Coronary artery (tissue), 2 donors: ENCODE measurements at regions not wholly inside any gene's neighbourhood (a gene's known extent, or its start where the extent isn't known, plus 50 kb on each side); places are given as distances from the start of the nearest gene placed in this dataset.

Source experiments
- DNase-seq: peaks from one replicate; pipeline ENCODE4 v3.0.0-alpha.2; 2017; ENCODE audit warnings: low spot score
- H3K27ac ChIP-seq, 2 donors: fragments of 200-600 bp; sonication (generic); one replicate each; pipeline ENCODE4 v1.5.1; 2016 to 2019
- H3K4me3 ChIP-seq: fragments of 200-600 bp; sonication (generic); 2 replicates; pipeline ENCODE4 v1.5.1; 2016; ENCODE audit warnings: mild to moderate bottlenecking, moderate library complexity
- TF ChIP-seq, protein P1 (sequence below): fragments of 200-600 bp; sonication (generic); IDR thresholded peaks from one replicate; pipeline ENCODE4 v1.5.1; 2019; ENCODE audit warnings: antibody characterized with exemption

- no peak for DNase-seq
- Histone ChIP-seq H3K4me3 (no peak overlapping the region), H3K27ac (no peak overlapping the region)
- TF ChIP-seq, protein P1, sequence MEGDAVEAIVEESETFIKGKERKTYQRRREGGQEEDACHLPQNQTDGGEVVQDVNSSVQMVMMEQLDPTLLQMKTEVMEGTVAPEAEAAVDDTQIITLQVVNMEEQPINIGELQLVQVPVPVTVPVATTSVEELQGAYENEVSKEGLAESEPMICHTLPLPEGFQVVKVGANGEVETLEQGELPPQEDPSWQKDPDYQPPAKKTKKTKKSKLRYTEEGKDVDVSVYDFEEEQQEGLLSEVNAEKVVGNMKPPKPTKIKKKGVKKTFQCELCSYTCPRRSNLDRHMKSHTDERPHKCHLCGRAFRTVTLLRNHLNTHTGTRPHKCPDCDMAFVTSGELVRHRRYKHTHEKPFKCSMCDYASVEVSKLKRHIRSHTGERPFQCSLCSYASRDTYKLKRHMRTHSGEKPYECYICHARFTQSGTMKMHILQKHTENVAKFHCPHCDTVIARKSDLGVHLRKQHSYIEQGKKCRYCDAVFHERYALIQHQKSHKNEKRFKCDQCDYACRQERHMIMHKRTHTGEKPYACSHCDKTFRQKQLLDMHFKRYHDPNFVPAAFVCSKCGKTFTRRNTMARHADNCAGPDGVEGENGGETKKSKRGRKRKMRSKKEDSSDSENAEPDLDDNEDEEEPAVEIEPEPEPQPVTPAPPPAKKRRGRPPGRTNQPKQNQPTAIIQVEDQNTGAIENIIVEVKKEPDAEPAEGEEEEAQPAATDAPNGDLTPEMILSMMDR = no peak
Observed at GRCh38 chr5:5605170-5605764, 182.8 kb downstream of the ICE1 start.

GRCh38 chr5:5602554-5602953, 180.1 kb downstream of the ICE1 start:
- Histone ChIP-seq H3K27ac (no peak overlapping the region), H3K4me3 (no peak overlapping the region)
- TF ChIP-seq, protein P1 = no peak
- no peak for DNase-seq

GRCh38 chr5:5598547-5599113, 176.2 kb downstream of the ICE1 start:
- TF ChIP-seq, protein P1 = no peak
- DNase-seq = no peak
- no peak overlapping the region for H3K27ac ChIP-seq
- no peak overlapping the region for H3K4me3 ChIP-seq

DNA sequence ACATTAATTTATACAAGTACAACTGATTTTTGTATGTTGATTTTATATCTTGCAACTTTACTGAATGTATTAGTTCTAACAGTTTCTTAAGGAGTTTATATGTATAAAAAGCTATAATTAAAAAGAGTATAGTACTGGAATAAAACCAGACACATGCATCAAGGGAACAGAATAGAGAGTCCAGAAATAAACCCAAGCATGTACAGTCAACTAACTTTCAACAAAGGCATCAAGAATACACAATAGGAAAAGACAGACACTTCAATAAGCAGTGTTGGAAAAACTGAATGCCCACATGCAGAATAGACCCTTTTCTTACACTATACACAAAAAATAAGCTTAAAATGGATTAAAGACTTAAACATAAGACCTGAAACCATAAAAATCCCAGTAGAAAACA, 170.9 kb downstream of the ICE1 start:
- Histone ChIP-seq H3K27ac (no peak overlapping the region), H3K4me3 (no peak overlapping the region)
- TF ChIP-seq, protein P1 = no peak
- no peak for DNase-seq

DNA sequence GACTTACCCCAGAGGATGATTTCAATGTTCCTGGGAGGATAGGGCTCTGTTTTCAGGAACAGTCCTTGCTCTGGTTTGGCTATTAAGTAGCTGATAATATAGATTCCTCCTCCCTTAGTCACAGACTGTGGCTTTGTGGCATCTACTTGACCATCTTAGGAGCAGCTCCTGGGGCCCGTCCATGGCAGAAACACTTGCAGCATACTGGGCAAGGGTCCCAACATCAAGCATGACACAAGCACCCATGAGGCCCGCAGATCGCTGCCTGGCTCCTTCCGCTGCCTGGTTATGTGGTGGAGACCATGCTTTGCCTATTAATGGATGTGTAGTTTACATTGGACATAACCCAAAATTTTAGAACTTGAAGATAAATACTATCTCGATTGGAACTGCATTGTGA, 170.1 kb downstream of the ICE1 start:
- TF ChIP-seq, protein P1 = no peak
- no peak for DNase-seq
- H3K4me3 ChIP-seq = no peak overlapping the region
- H3K27ac ChIP-seq = peak overlapping the region in 1 of 2 donors; percentile 26

GRCh38 chr5:5591567-5591966, 169.1 kb downstream of the ICE1 start:
- no peak overlapping the region for H3K27ac ChIP-seq
- DNase-seq = no peak
- TF ChIP-seq, protein P1 = no peak
- H3K4me3 ChIP-seq = no peak overlapping the region

GRCh38 chr5:5589857-5590256, 167.4 kb downstream of the ICE1 start:
- Histone ChIP-seq H3K27ac (no peak overlapping the region), H3K4me3 (no peak overlapping the region)
- TF ChIP-seq, protein P1 = no peak
- no peak for DNase-seq
